ENCODE measurements at regions not wholly inside any gene's neighbourhood (a gene's known extent, or its start where the extent isn't known, plus 50 kb on each side); places are given as distances from the start of the nearest gene placed in this dataset.

- no CpG with 5 or more reads among the region's 5 CpGs for WGBS (ENCODE audit: extremely low coverage, insufficient coverage, insufficient read length)
- no peak overlapping the region for H3K18ac ChIP-seq (ENCODE audit: low read length)
- H3K9me3 ChIP-seq (ENCODE audit: insufficient read depth, low read depth, low read length) = peaks cover 4% of the 10 kb centered on the region
- no peak overlapping the region for H4K12ac ChIP-seq (ENCODE audit: low read depth, low read length)
- no peak overlapping the region for H3K9ac ChIP-seq (ENCODE audit: low read length)
- no peak overlapping the region for H3K14ac ChIP-seq (ENCODE audit: low read length)
- H3K4ac ChIP-seq (ENCODE audit: low read depth, low read length) = no peak overlapping the region
- DNase-seq = no peak
- H2AFZ ChIP-seq (ENCODE audit: insufficient read depth, low read length, poor library complexity) = no peak overlapping the region
- no peaks in the 10 kb centered on the region for H3K79me2 ChIP-seq (ENCODE audit: control insufficient read depth, insufficient read depth, low read length, poor library complexity)
- H3K4me3 ChIP-seq (ENCODE audit: low read depth, low read length) = no peak overlapping the region
- H2AK5ac ChIP-seq (ENCODE audit: low read length) = no peak overlapping the region
- H2BK5ac ChIP-seq (ENCODE audit: low read depth, low read length, poor library complexity) = no peak overlapping the region
- H3K79me1 ChIP-seq (ENCODE audit: low read length) = no peaks in the 10 kb centered on the region
- no peak overlapping the region for H4K8ac ChIP-seq (ENCODE audit: low read depth, low read length)
- no peaks in the 10 kb centered on the region for H3K36me3 ChIP-seq (ENCODE audit: control insufficient read depth in 1 of 2, insufficient read depth in 2 of 2, low read length in 2 of 2)
- H3K27me3 ChIP-seq (ENCODE audit: insufficient read depth, low read length) = no peaks in the 10 kb centered on the region
- no peak overlapping the region for H3K4me2 ChIP-seq (ENCODE audit: low read length)
- H2BK12ac ChIP-seq (ENCODE audit: low read length) = no peak overlapping the region
- H4K91ac ChIP-seq (ENCODE audit: low read depth, low read length) = no peak overlapping the region
- H3K23ac ChIP-seq (ENCODE audit: low read length) = no peak overlapping the region
- no peaks in the 10 kb centered on the region for H3K4me1 ChIP-seq (ENCODE audit: control insufficient read depth in 1 of 2, insufficient read depth in 2 of 2, low read length in 2 of 2)
- H3K27ac ChIP-seq (ENCODE audit: low read depth, low read length) = no peak overlapping the region
- no peak overlapping the region for H2BK120ac ChIP-seq (ENCODE audit: insufficient read depth, low read length, poor library complexity)
These were observed 65.1 kb upstream of the RPRM start for GRCh38 chr2:153543635-153544071.

GRCh38 chr2:153546358-153546757 lies 67.8 kb upstream of the RPRM start:
- no peaks in the 10 kb centered on the region for H3K4me1 ChIP-seq (ENCODE audit: control insufficient read depth in 1 of 2, insufficient read depth in 2 of 2, low read length in 2 of 2)

GRCh38 chr2:153548536-153548935 lies 70.0 kb upstream of the RPRM start:
- H4K91ac ChIP-seq (ENCODE audit: low read depth, low read length) = no peak overlapping the region
- no peak overlapping the region for H2AK5ac ChIP-seq (ENCODE audit: low read length)
- H2BK120ac ChIP-seq (ENCODE audit: insufficient read depth, low read length, poor library complexity) = no peak overlapping the region
- H3K4me1 ChIP-seq (ENCODE audit: control insufficient read depth in 1 of 2, insufficient read depth in 2 of 2, low read length in 2 of 2) = no peaks in the 10 kb centered on the region
- no peak overlapping the region for H2BK5ac ChIP-seq (ENCODE audit: low read depth, low read length, poor library complexity)
- peaks cover 2% of the 10 kb centered on the region for H3K9me3 ChIP-seq (ENCODE audit: insufficient read depth, low read depth, low read length)
- no CpG with 5 or more reads among the region's 2 CpGs for WGBS (ENCODE audit: extremely low coverage, insufficient coverage, insufficient read length)
- no peak overlapping the region for H3K27ac ChIP-seq (ENCODE audit: low read depth, low read length)
- DNase-seq = no peak
- H4K8ac ChIP-seq (ENCODE audit: low read depth, low read length) = no peak overlapping the region
- H3K9ac ChIP-seq (ENCODE audit: low read length) = no peak overlapping the region
- no peaks in the 10 kb centered on the region for H3K36me3 ChIP-seq (ENCODE audit: control insufficient read depth in 1 of 2, insufficient read depth in 2 of 2, low read length in 2 of 2)
- H3K23ac ChIP-seq (ENCODE audit: low read length) = no peak overlapping the region
- H3K4ac ChIP-seq (ENCODE audit: low read depth, low read length) = no peak overlapping the region
- H3K4me3 ChIP-seq (ENCODE audit: low read depth, low read length) = no peak overlapping the region
- no peak overlapping the region for H4K12ac ChIP-seq (ENCODE audit: low read depth, low read length)
- no peaks in the 10 kb centered on the region for H3K27me3 ChIP-seq (ENCODE audit: insufficient read depth, low read length)
- H3K79me1 ChIP-seq (ENCODE audit: low read length) = no peaks in the 10 kb centered on the region
- no peaks in the 10 kb centered on the region for H3K79me2 ChIP-seq (ENCODE audit: control insufficient read depth, insufficient read depth, low read length, poor library complexity)
- no peak overlapping the region for H3K4me2 ChIP-seq (ENCODE audit: low read length)
- H3K18ac ChIP-seq (ENCODE audit: low read length) = no peak overlapping the region
- no peak overlapping the region for H2AFZ ChIP-seq (ENCODE audit: insufficient read depth, low read length, poor library complexity)
- H2BK12ac ChIP-seq (ENCODE audit: low read length) = no peak overlapping the region
- H3K14ac ChIP-seq (ENCODE audit: low read length) = no peak overlapping the region

More at GRCh38 chr2:153546358-153546757, 67.8 kb upstream of the RPRM start:
- no peak overlapping the region for H3K23ac ChIP-seq (ENCODE audit: low read length)
- no peak overlapping the region for H4K12ac ChIP-seq (ENCODE audit: low read depth, low read length)
- H2AFZ ChIP-seq (ENCODE audit: insufficient read depth, low read length, poor library complexity) = no peak overlapping the region
- H3K9me3 ChIP-seq (ENCODE audit: insufficient read depth, low read depth, low read length) = no peaks in the 10 kb centered on the region
- no peaks in the 10 kb centered on the region for H3K27me3 ChIP-seq (ENCODE audit: insufficient read depth, low read length)
- H3K18ac ChIP-seq (ENCODE audit: low read length) = no peak overlapping the region
- H3K79me2 ChIP-seq (ENCODE audit: control insufficient read depth, insufficient read depth, low read length, poor library complexity) = no peaks in the 10 kb centered on the region
- H3K14ac ChIP-seq (ENCODE audit: low read length) = no peak overlapping the region
- no peak overlapping the region for H2AK5ac ChIP-seq (ENCODE audit: low read length)
- H3K79me1 ChIP-seq (ENCODE audit: low read length) = no peaks in the 10 kb centered on the region
- H4K91ac ChIP-seq (ENCODE audit: low read depth, low read length) = no peak overlapping the region
- no peak overlapping the region for H4K8ac ChIP-seq (ENCODE audit: low read depth, low read length)
- DNase-seq = no peak
- no peak overlapping the region for H3K9ac ChIP-seq (ENCODE audit: low read length)
- no peak overlapping the region for H3K27ac ChIP-seq (ENCODE audit: low read depth, low read length)
- no peak overlapping the region for H2BK5ac ChIP-seq (ENCODE audit: low read depth, low read length, poor library complexity)
- H2BK12ac ChIP-seq (ENCODE audit: low read length) = no peak overlapping the region
- no peak overlapping the region for H3K4me3 ChIP-seq (ENCODE audit: low read depth, low read length)
- WGBS (ENCODE audit: extremely low coverage, insufficient coverage, insufficient read length) = no CpG with 5 or more reads among the region's 2 CpGs
- no peak overlapping the region for H3K4me2 ChIP-seq (ENCODE audit: low read length)
- no peak overlapping the region for H3K4ac ChIP-seq (ENCODE audit: low read depth, low read length)
- no peak overlapping the region for H2BK120ac ChIP-seq (ENCODE audit: insufficient read depth, low read length, poor library complexity)
- no peaks in the 10 kb centered on the region for H3K36me3 ChIP-seq (ENCODE audit: control insufficient read depth in 1 of 2, insufficient read depth in 2 of 2, low read length in 2 of 2)

GRCh38 chr2:153551698-153552097 lies 73.1 kb upstream of the RPRM start:
- Histone ChIP-seq H3K4me3 (ENCODE audit: low read depth, low read length) (no peak overlapping the region), H3K4me2 (ENCODE audit: low read length) (no peak overlapping the region), H2BK12ac (ENCODE audit: low read length) (no peak overlapping the region), H3K4me1 (ENCODE audit: control insufficient read depth in 1 of 2, insufficient read depth in 2 of 2, low read length in 2 of 2) (no peaks in the 10 kb centered on the region), H3K79me2 (ENCODE audit: control insufficient read depth, insufficient read depth, low read length, poor library complexity) (no peaks in the 10 kb centered on the region), H2BK5ac (ENCODE audit: low read depth, low read length, poor library complexity) (no peak overlapping the region), H3K36me3 (ENCODE audit: control insufficient read depth in 1 of 2, insufficient read depth in 2 of 2, low read length in 2 of 2) (no peaks in the 10 kb centered on the region), H4K8ac (ENCODE audit: low read depth, low read length) (no peak overlapping the region), H3K18ac (ENCODE audit: low read length) (no peak overlapping the region), H2BK120ac (ENCODE audit: insufficient read depth, low read length, poor library complexity) (no peak overlapping the region), H4K12ac (ENCODE audit: low read depth, low read length) (no peak overlapping the region), H2AFZ (ENCODE audit: insufficient read depth, low read length, poor library complexity) (no peak overlapping the region), H3K79me1 (ENCODE audit: low read length) (no peaks in the 10 kb centered on the region), H3K4ac (ENCODE audit: low read depth, low read length) (no peak overlapping the region), H2AK5ac (ENCODE audit: low read length) (no peak overlapping the region), H4K91ac (ENCODE audit: low read depth, low read length) (no peak overlapping the region), H3K27ac (ENCODE audit: low read depth, low read length) (no peak overlapping the region), H3K14ac (ENCODE audit: low read length) (no peak overlapping the region), H3K9me3 (ENCODE audit: insufficient read depth, low read depth, low read length) (peaks cover 2% of the 10 kb centered on the region), H3K27me3 (ENCODE audit: insufficient read depth, low read length) (no peaks in the 10 kb centered on the region), H3K9ac (ENCODE audit: low read length) (no peak overlapping the region), H3K23ac (ENCODE audit: low read length) (no peak overlapping the region)
- WGBS (ENCODE audit: extremely low coverage, insufficient coverage, insufficient read length) = no CpG with 5 or more reads among the region's 1 CpG
- DNase-seq = no peak
